ENCODE measurements at regions not wholly inside any gene's neighbourhood (a gene's known extent, or its start where the extent isn't known, plus 50 kb on each side); places are given as distances from the start of the nearest gene placed in this dataset.

- TF ChIP-seq CTCF (IDR thresholded peaks at IDR 0.05) (no peak), ZFX (IDR thresholded peaks at IDR 0.05; ENCODE audit: borderline replicate concordance) (no peak)
These were observed 122.0 kb upstream of the SKOR2 start for GRCh38 chr18:47373465-47373864.
